HCT116 (cell line): ENCODE measurements at regions not wholly inside any gene's neighbourhood (a gene's known extent, or its start where the extent isn't known, plus 50 kb on each side); places are given as distances from the start of the nearest gene placed in this dataset.

Source experiments
- ATAC-seq: fragments of 200-7000 bp; cut with Tn5 transposase; 2 replicates; pipeline ENCODE4 v1.9.1; 2020; ENCODE audit warnings: mild to moderate bottlenecking, moderate library complexity
- BruUV-seq: library from RNA; stranded (reverse); fragments of 400-500 nt; replicated peaks from 2 replicates; lab custom pipeline; 2021; lab: Mats Ljungman, UMichigan
- CTCF ChIA-PET: fragments of 300-600 bp; sonication (Branson Sonifier 250); formaldehyde crosslinking; loops from one replicate; lab custom pipeline; 2021; ENCODE audit warnings: antibody characterized with exemption; lab: Charles Lee
- POLR2A ChIA-PET: fragments of 300-600, 350-600 bp; sonication (Branson Sonifier 250); formaldehyde crosslinking; loops from one replicate; lab custom pipeline; 2021; ENCODE audit warnings: antibody characterized with exemption; lab: Charles Lee
- RAD21 ChIA-PET, 2 experiments: fragments of 300-600 bp; sonication (Branson Sonifier 250); formaldehyde crosslinking; loops; one replicate each; lab custom pipeline; 2023; ENCODE audit warnings: low total read pairs in 2 of 2; ENCODE audit not compliant: uncharacterized antibody in 2 of 2, unreplicated experiment in 2 of 2, low non-redundant PET in 1 of 2; lab: Charles Lee
- DNase-seq: peaks from one replicate; pipeline ENCODE4 v3.0.0-alpha.2; 2010; ENCODE audit warnings: low read depth, low spot score
- H2AFZ ChIP-seq: fragments of 200-600 bp; shearing (Covaris generic), sonication (generic); 2 replicates; pipeline ENCODE4 v1.6.1; 2017; ENCODE audit warnings: low read depth, mixed run types, mixed read lengths, antibody characterized with exemption, low read length; ENCODE audit not compliant: poor library complexity, severe bottlenecking
- H3K27ac ChIP-seq: 2 replicates; pipeline ENCODE4 v1.5.1; 2012; ENCODE audit warnings: low read depth, low read length
- H3K27me3 ChIP-seq: fragments of 200-600 bp; sonication (generic); 2 replicates; pipeline ENCODE4 v1.6.1; 2016; ENCODE audit warnings: mixed run types, low read length, mixed read lengths; ENCODE audit not compliant: insufficient read depth
- H3K36me3 ChIP-seq, 2 experiments: fragments of 200-500 bp in 1 of 2; fragments of 200-600 bp in 1 of 2; sonication (Bioruptor generic) in 1 of 2; sonication (generic) in 1 of 2; 2 replicates each; pipeline versions ENCODE4 v1.5.1 to v1.6.1; 2014 to 2016; ENCODE audit warnings: low read length in 2 of 2, inconsistent platforms in 1 of 2, mixed read lengths in 1 of 2, mixed run types in 1 of 2; ENCODE audit not compliant: insufficient read depth in 2 of 2, control insufficient read depth in 1 of 2
- H3K4me1 ChIP-seq, 2 experiments: fragments of 200-600 bp in 1 of 2; sonication (generic) in 1 of 2; 2 replicates each; pipeline versions ENCODE4 v1.5.1 to v1.6.1; 2012 to 2017; ENCODE audit warnings: low read length in 2 of 2, inconsistent platforms in 1 of 2, mild to moderate bottlenecking in 1 of 2, mixed read lengths in 1 of 2, mixed run types in 1 of 2, moderate library complexity in 1 of 2; ENCODE audit not compliant: insufficient read depth in 2 of 2, control insufficient read depth in 1 of 2
- H3K4me2 ChIP-seq: fragments of 200-600 bp; sonication (generic); 2 replicates; pipeline ENCODE4 v1.6.1; 2017; ENCODE audit warnings: mixed run types, low read length, mixed read lengths
- H3K4me3 ChIP-seq, 2 experiments: fragments of 200-600 bp in 1 of 2; sonication (generic) in 1 of 2; replicated peaks in 1 of 2; 2 replicates each; pipeline ENCODE4 v1.5.1; 2011 to 2016; ENCODE audit warnings: low read length in 2 of 2, control low read depth in 1 of 2, low read depth in 1 of 2, mild to moderate bottlenecking in 1 of 2, mixed read lengths in 1 of 2, mixed run types in 1 of 2
- H3K79me2 ChIP-seq: fragments of 200-600 bp; sonication (generic); 2 replicates; pipeline ENCODE4 v1.6.1; 2017; ENCODE audit warnings: mild to moderate bottlenecking, mixed run types, low read length, moderate library complexity, mixed read lengths; ENCODE audit not compliant: insufficient read depth
- H3K9ac ChIP-seq: fragments of 200-600 bp; sonication (generic); 2 replicates; pipeline ENCODE4 v1.6.1; 2016; ENCODE audit warnings: low read length, mixed read lengths
- H3K9me2 ChIP-seq: fragments of 200-600 bp; sonication (generic), shearing (Covaris generic); 2 replicates; pipeline ENCODE4 v1.6.1; 2017; ENCODE audit warnings: mixed run types, mild to moderate bottlenecking, moderate library complexity; ENCODE audit not compliant: insufficient read depth
- H3K9me3 ChIP-seq, 2 experiments: fragments of 200-500 bp in 1 of 2; fragments of 200-600 bp in 1 of 2; sonication (Bioruptor generic) in 1 of 2; sonication (generic) in 1 of 2; 2 replicates each; pipeline ENCODE4 v1.6.1; 2014 to 2017; ENCODE audit warnings: low read length in 2 of 2, mixed read lengths in 2 of 2, inconsistent platforms in 1 of 2, low read depth in 1 of 2, mild to moderate bottlenecking in 1 of 2, mixed run types in 1 of 2, moderate library complexity in 1 of 2; ENCODE audit not compliant: control insufficient read depth in 1 of 2, insufficient read depth in 1 of 2
- H4K20me1 ChIP-seq: fragments of 200-600 bp; sonication (generic), shearing (Covaris generic); 2 replicates; pipeline ENCODE4 v1.6.1; 2017; ENCODE audit warnings: mixed run types, mild to moderate bottlenecking, moderate library complexity; ENCODE audit not compliant: insufficient read depth
- ATF3 ChIP-seq: IDR thresholded peaks from 2 replicates; pipeline ENCODE4 v1.6.1; 2012
- CBX3 ChIP-seq: IDR thresholded peaks from 2 replicates; pipeline ENCODE4 v1.6.1; 2012; ENCODE audit warnings: low read depth
- EGR1 ChIP-seq: IDR thresholded peaks from 2 replicates; pipeline ENCODE4 v1.6.1; 2012; ENCODE audit warnings: low read depth
- ELF1 ChIP-seq: IDR thresholded peaks from 2 replicates; pipeline ENCODE4 v1.6.1; 2012; ENCODE audit warnings: low read depth, borderline replicate concordance
- EZH2phosphoT487 ChIP-seq: fragments of 200-600 bp; IDR thresholded peaks from 2 replicates; pipeline ENCODE4 v1.6.1; 2018; ENCODE audit warnings: antibody characterized with exemption, borderline replicate concordance
- JUND ChIP-seq: IDR thresholded peaks from 2 replicates; pipeline ENCODE4 v1.6.1; 2012
- MAX ChIP-seq: IDR thresholded peaks from 2 replicates; pipeline ENCODE4 v1.6.1; 2012
- POLR2AphosphoS5 ChIP-seq: IDR thresholded peaks from 2 replicates; pipeline ENCODE4 v1.6.1; 2011; ENCODE audit warnings: mild to moderate bottlenecking, low read depth, low read length, moderate library complexity
- REST ChIP-seq: IDR thresholded peaks from 2 replicates; pipeline ENCODE4 v1.6.1; 2012; ENCODE audit warnings: low read depth
- SIN3A ChIP-seq: IDR thresholded peaks from 2 replicates; pipeline ENCODE4 v1.6.1; 2012; ENCODE audit warnings: low read depth
- SP1 ChIP-seq: IDR thresholded peaks from 2 replicates; pipeline ENCODE4 v1.6.1; 2012; ENCODE audit warnings: low read depth
- SRF ChIP-seq: IDR thresholded peaks from 2 replicates; pipeline ENCODE4 v1.6.1; 2012; ENCODE audit warnings: low read depth
- TCF7L2 ChIP-seq: IDR thresholded peaks from 2 replicates; pipeline ENCODE4 v1.7.0; 2011; ENCODE audit warnings: borderline replicate concordance, inconsistent platforms; ENCODE audit not compliant: insufficient read depth, insufficient read length; ENCODE audit errors: extremely low read depth
- ZFX ChIP-seq: fragments of 450-650 bp; IDR thresholded peaks from 2 replicates; pipeline ENCODE4 v1.6.1; 2017
- ZNF274 ChIP-seq: fragments of 200-500 bp; sonication (Bioruptor generic); IDR thresholded peaks from 2 replicates; pipeline ENCODE4 v1.6.1; 2014; ENCODE audit warnings: mild to moderate bottlenecking, low read depth, low read length, inconsistent platforms
- intact Hi-C: fragments of 100-400 bp; cut with micrococcal nuclease; formaldehyde crosslinking; loops from 2 replicates; pipeline ENCODE4 v1.10.0; 2022

- no peak overlapping the region for H2AFZ ChIP-seq
- RAD21 ChIA-PET: no interaction called here
- no peaks in the 10 kb centered on the region for H3K27me3 ChIP-seq
- intact Hi-C loops: no loop called here
- no peak for DNase-seq
- TF ChIP-seq POLR2AphosphoS5 (no peak), EGR1 (no peak), CBX3 (no peak), ZNF274 (no peak), ATF3 (no peak), EZH2phosphoT487 (no peak), SP1 (no peak), MAX (no peak), REST (no peak), SRF (no peak), TCF7L2 (no peak), SIN3A (no peak), ELF1 (no peak), JUND (no peak), ZFX (no peak)
- H3K79me2 ChIP-seq: no peaks in the 10 kb centered on the region
- ATAC-seq: no peak
- H3K36me3 ChIP-seq: no peaks in the 10 kb centered on the region
- POLR2A ChIA-PET: no interaction called here
- no peak overlapping the region for H3K4me3 ChIP-seq
- H3K9me2 ChIP-seq: no peaks in the 10 kb centered on the region
- BruUV-seq: no TSS peak
- H3K4me1 ChIP-seq: no peaks in the 10 kb centered on the region
- no peak overlapping the region for H3K4me2 ChIP-seq
- CTCF ChIA-PET: no interaction called here
- no peak overlapping the region for H3K9ac ChIP-seq
- H4K20me1 ChIP-seq: no peaks in the 10 kb centered on the region
- H3K9me3 ChIP-seq: 0 out of 4 replicates have a peak, but pooled peaks cover 0 to 3% of the 10 kb centered on the region in 2 experiments
- H3K27ac ChIP-seq: no peak overlapping the region
Observed at GRCh38 chr18:38688416-38688815, 1122.8 kb upstream of the CELF4 start.
